B cell (primary cell): ENCODE measurements at regions not wholly inside any gene's neighbourhood (a gene's known extent, or its start where the extent isn't known, plus 50 kb on each side); places are given as distances from the start of the nearest gene placed in this dataset.

ENCODE experiments used
- EZH2 ChIP-seq: IDR thresholded peaks from 2 replicates; pipeline ENCODE4 v1.6.1; 2012; ENCODE audit warnings: borderline replicate concordance, low read depth, mild to moderate bottlenecking, moderate library complexity, low read length; ENCODE audit not compliant: insufficient read depth, poor library complexity, severe bottlenecking
- TF ChIP-seq, protein P1 (sequence below): fragments of 200-600 bp; IDR thresholded peaks from one replicate; pipeline ENCODE4 v1.8.0; 2022; ENCODE audit warnings: antibody characterized with exemption, mild to moderate bottlenecking

DNA sequence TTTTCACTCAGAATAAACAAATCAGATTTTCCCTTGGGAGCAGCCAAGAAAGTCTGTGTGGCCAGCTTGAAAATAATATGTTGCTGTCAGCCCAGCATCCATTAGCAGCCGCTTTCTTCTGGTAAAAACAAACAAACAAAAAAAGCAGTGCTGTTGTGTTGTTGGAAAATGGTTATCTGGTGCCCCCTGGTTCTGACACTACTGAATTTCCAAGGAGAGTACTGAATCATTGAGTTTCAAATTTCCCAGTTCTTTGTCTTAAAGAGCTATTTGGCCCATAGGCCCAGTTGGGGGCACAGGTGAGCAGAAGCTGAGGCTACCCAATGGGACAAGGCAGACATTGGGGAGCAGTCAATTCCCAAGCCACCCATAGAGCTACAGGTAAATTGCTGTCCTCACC is 995.9 kb downstream of the UQCRFS1 start:
- TF ChIP-seq, protein P1, sequence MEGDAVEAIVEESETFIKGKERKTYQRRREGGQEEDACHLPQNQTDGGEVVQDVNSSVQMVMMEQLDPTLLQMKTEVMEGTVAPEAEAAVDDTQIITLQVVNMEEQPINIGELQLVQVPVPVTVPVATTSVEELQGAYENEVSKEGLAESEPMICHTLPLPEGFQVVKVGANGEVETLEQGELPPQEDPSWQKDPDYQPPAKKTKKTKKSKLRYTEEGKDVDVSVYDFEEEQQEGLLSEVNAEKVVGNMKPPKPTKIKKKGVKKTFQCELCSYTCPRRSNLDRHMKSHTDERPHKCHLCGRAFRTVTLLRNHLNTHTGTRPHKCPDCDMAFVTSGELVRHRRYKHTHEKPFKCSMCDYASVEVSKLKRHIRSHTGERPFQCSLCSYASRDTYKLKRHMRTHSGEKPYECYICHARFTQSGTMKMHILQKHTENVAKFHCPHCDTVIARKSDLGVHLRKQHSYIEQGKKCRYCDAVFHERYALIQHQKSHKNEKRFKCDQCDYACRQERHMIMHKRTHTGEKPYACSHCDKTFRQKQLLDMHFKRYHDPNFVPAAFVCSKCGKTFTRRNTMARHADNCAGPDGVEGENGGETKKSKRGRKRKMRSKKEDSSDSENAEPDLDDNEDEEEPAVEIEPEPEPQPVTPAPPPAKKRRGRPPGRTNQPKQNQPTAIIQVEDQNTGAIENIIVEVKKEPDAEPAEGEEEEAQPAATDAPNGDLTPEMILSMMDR: no peak
- no peak for TF ChIP-seq EZH2
